ENCODE measurements at regions not wholly inside any gene's neighbourhood (a gene's known extent, or its start where the extent isn't known, plus 50 kb on each side); places are given as distances from the start of the nearest gene placed in this dataset.

DNA sequence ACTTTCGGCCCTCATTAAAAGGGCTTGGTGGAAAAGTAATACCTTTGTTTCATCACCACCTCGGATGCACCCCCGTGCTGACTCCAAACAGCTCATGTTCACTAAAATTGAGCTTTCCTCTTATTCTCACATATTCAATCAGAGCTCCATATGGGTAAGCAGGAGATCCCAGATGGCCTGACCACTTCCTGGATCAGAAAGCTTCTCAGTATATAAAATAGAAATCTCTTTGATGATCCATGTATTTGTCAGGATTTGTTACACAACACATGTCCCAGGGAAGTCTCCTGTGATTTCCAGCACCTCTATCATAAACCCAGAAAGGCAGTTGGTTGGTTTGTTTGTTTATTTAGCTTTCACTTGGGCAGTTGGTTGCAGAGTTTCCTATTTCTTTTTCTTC is 402.0 kb downstream of the MLLT3 start:
- Histone ChIP-seq H3K27ac (peak overlapping the region; percentile 78), H3K27me3 (no peaks in the 10 kb centered on the region), H3K9me3 (ENCODE audit: low read depth) (no peaks in the 10 kb centered on the region), H3K36me3 (no peaks in the 10 kb centered on the region), H3K4me1 (ENCODE audit: low read depth) (peaks cover 57% of the 10 kb centered on the region), H3K4me3 (no peak overlapping the region)
- TF ChIP-seq, protein P1, sequence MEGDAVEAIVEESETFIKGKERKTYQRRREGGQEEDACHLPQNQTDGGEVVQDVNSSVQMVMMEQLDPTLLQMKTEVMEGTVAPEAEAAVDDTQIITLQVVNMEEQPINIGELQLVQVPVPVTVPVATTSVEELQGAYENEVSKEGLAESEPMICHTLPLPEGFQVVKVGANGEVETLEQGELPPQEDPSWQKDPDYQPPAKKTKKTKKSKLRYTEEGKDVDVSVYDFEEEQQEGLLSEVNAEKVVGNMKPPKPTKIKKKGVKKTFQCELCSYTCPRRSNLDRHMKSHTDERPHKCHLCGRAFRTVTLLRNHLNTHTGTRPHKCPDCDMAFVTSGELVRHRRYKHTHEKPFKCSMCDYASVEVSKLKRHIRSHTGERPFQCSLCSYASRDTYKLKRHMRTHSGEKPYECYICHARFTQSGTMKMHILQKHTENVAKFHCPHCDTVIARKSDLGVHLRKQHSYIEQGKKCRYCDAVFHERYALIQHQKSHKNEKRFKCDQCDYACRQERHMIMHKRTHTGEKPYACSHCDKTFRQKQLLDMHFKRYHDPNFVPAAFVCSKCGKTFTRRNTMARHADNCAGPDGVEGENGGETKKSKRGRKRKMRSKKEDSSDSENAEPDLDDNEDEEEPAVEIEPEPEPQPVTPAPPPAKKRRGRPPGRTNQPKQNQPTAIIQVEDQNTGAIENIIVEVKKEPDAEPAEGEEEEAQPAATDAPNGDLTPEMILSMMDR (IDR thresholded peaks at IDR 0.05; ENCODE audit: low read depth, low read length): no peak
- DNase-seq (ENCODE audit: low read depth in 1 of 2, low spot score in 1 of 2): no peak

DNA sequence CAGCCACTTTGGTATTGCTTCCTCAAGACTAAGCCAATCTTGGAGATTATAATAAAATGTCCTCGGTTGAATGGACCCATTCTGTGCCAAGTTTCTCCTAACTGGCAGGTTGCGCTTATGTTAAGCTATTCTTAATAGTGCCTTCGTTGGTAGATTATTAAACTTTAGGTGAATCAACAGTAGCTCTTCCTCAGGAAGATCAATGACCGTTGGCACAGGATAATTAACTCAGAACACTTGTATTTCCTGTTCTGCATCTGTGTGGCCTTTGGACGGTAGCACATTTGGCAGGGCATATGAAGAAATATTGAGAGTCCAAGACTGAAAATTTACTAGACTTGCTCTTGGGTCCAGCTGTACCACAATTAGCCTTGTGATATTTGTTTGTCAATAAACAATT is 402.9 kb downstream of the MLLT3 start:
- no peak overlapping the region for H3K27ac ChIP-seq

DNA sequence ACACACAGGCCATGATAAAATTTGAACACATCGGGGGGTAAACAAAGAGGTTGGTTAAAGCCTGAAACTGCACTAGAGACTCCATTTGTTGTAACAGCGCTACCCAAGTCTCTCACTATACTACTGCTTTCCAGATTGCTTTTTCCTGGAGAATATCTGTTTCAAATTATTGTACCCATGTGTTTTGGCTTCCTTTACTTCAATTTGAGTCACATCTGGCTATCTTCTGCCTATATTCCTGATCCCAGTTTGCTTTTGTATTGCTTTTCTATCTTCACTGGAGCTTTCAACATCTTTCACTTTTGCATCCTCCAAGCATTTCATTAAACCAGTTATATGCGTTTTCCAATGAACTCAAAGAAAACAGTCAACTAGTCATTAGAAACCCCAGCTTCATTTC is 404.7 kb downstream of the MLLT3 start:
- Histone ChIP-seq H3K9me3 (ENCODE audit: low read depth) (no peaks in the 10 kb centered on the region), H3K36me3 (no peaks in the 10 kb centered on the region), H3K4me3 (no peak overlapping the region), H3K27ac (peak overlapping the region; percentile 89), H3K27me3 (no peaks in the 10 kb centered on the region), H3K4me1 (ENCODE audit: low read depth) (peaks cover 69% of the 10 kb centered on the region)
- no peak for DNase-seq (ENCODE audit: low read depth in 1 of 2, low spot score in 1 of 2)
- TF ChIP-seq, protein P1 (IDR thresholded peaks at IDR 0.05; ENCODE audit: low read depth, low read length): no peak

More for the DNA sequence above, 402.9 kb downstream of the MLLT3 start:
- Histone ChIP-seq H3K9me3 (ENCODE audit: low read depth) (no peaks in the 10 kb centered on the region), H3K27me3 (no peaks in the 10 kb centered on the region), H3K36me3 (no peaks in the 10 kb centered on the region), H3K4me1 (ENCODE audit: low read depth) (peaks cover 63% of the 10 kb centered on the region), H3K4me3 (no peak overlapping the region)
- TF ChIP-seq, protein P1 (IDR thresholded peaks at IDR 0.05; ENCODE audit: low read depth, low read length): no peak
- no peak for DNase-seq (ENCODE audit: low read depth in 1 of 2, low spot score in 1 of 2)

DNA sequence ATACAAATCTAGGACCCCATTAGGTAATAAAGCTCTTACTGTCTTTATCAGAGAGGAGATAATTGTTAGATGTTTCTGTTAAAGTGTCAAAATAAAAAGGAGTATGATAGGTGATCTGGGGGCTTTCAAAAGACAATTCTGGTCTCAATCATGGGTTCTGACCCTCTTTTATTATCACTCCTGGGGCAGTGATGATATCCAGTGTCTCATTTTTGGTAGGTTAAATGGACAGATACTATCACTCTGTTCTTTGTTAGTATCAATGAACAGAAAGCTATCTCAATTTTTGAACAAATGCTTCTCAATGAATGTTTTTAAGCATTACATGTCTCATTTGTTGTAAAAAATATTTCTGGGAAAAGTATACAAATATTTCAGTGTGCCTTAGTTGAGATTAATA is 405.9 kb downstream of the MLLT3 start:
- TF ChIP-seq, protein P1 (IDR thresholded peaks at IDR 0.05; ENCODE audit: low read depth, low read length): no peak
- Histone ChIP-seq H3K4me3 (no peak overlapping the region), H3K36me3 (no peaks in the 10 kb centered on the region), H3K4me1 (ENCODE audit: low read depth) (peaks cover 57% of the 10 kb centered on the region), H3K9me3 (ENCODE audit: low read depth) (no peaks in the 10 kb centered on the region), H3K27me3 (no peaks in the 10 kb centered on the region), H3K27ac (peak overlapping the region; percentile 89)
- no peak for DNase-seq (ENCODE audit: low read depth in 1 of 2, low spot score in 1 of 2)

DNA sequence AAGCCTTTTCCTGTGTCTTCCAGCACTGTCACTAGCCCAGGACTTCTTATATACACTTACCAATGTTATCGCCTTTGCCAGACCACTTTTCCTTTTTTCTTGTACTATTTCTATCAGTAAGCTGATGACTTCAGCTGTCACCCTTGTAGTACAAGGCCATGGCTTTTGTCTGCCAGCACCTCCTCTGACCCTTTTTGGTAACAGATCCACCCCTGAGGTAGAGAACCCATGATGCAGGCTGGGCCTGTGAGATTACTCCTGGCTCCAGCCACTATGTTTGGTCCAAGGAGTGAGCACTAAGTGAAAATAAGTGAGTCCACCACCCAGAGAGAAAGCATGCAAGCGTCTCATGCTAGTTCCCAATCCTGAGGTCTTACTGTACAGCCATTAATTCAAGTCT is 406.7 kb downstream of the MLLT3 start:
- TF ChIP-seq, protein P1 (IDR thresholded peaks at IDR 0.05; ENCODE audit: low read depth, low read length): no peak
- peak in 1 of 2 donors; percentile 94 for DNase-seq (ENCODE audit: low read depth in 1 of 2, low spot score in 1 of 2)
- no peaks in the 10 kb centered on the region for H3K27me3 ChIP-seq
- H3K36me3 ChIP-seq: no peaks in the 10 kb centered on the region
- H3K27ac ChIP-seq: peak overlapping the region; percentile 89
- no peak overlapping the region for H3K4me3 ChIP-seq
- H3K4me1 ChIP-seq (ENCODE audit: low read depth): peaks cover 48% of the 10 kb centered on the region
- no peaks in the 10 kb centered on the region for H3K9me3 ChIP-seq (ENCODE audit: low read depth)

DNA sequence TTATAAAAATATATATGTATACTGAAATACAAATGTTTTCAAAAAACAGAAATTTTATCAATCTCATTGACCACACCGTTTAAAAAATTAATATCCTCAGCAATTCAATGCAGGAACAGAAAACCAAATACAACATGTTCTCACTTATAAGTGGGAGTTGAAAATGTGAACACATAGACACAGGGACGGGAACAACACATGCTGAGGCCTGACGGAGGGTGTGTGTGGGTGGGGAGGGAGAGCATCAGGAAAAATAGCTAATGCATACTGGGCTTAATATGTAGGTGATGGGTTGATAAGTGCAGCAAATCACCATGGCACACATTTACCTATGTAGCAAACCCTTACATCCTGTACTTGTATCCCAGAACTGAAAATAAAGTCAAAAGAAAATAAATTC is 409.5 kb downstream of the MLLT3 start:
- Histone ChIP-seq H3K36me3 (no peaks in the 10 kb centered on the region), H3K4me3 (no peak overlapping the region), H3K27ac (no peak overlapping the region), H3K4me1 (ENCODE audit: low read depth) (peaks cover 58% of the 10 kb centered on the region), H3K9me3 (ENCODE audit: low read depth) (no peaks in the 10 kb centered on the region), H3K27me3 (no peaks in the 10 kb centered on the region)
- DNase-seq (ENCODE audit: low read depth in 1 of 2, low spot score in 1 of 2): no peak
- TF ChIP-seq, protein P1 (IDR thresholded peaks at IDR 0.05; ENCODE audit: low read depth, low read length): no peak
